ENCODE measurements at regions not wholly inside any gene's neighbourhood (a gene's known extent, or its start where the extent isn't known, plus 50 kb on each side); places are given as distances from the start of the nearest gene placed in this dataset.

GRCh38 chr3:124282751-124283651 is 291.1 kb upstream of the ROPN1 start:
- no peak for DNase-seq

- no peak for DNase-seq
Measured at GRCh38 chr3:124283652-124284023, 291.7 kb upstream of the ROPN1 start.

- no peak for DNase-seq
Measured at GRCh38 chr3:124288996-124289395, 297.1 kb upstream of the ROPN1 start.

GRCh38 chr3:124291008-124291407 is 299.1 kb upstream of the ROPN1 start:
- no peak for DNase-seq

- no peak for DNase-seq
Measured at GRCh38 chr3:124292329-124292728, 300.4 kb upstream of the ROPN1 start.

DNA sequence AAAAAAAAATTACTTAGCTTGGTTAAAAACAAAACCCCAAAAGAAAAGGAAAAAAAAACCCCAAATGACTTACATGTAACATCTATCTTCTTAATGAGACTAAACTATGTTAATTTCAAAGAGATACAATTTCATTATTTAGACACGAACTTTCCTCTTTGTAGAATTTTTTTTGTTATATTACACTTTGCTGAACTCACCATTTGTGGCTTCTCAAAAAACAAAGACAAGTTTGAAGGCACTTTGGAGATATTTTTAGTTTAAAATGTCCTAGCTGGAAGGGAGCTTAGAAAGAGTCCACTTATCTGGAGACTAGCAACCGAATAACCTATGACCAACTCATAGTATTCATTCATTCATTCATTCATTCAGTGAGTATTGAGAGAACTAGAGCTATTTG is 301.7 kb upstream of the ROPN1 start:
- DNase-seq = no peak

DNA sequence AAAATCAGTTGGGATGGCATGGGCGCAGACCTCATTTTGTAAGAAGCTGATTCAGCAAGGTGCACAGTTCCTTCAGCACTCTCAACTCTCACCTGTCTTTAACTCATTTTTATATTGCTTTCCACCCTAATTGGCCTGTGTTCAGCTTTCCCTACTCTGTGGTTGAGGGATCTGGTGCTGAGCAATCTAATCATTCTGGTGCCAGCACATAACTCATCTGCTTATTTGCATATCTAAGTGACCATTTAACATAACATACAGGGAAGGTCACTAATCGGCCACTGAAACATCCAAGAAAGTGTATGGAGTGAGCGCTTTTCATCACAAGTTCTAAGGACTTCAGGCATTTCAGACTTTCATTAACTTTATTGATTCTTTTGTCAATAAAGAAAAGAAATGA is 303.4 kb upstream of the ROPN1 start:
- no peak for DNase-seq

DNA sequence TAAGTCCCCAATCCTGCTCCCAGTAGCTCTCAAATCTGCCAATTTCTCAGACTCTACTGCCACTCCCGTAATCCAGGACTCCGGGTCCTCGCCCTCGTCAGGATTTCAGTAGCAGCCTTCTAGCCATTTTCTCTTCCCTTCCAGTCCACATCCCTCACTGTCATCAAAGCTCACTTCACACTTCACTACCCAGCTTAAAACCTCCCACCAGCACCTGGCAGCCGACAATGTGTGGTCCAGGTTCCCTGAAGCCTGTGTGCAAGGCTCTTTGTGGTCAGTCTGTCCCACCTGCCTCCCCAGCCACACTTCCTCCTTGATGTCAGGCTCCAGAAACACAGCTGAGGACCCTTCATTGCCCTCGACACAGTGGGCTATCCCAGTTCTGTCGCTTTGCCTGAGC is 304.5 kb upstream of the ROPN1 start:
- DNase-seq = no peak

- DNase-seq = no peak
Measured at GRCh38 chr3:124297062-124297980, 305.4 kb upstream of the ROPN1 start.

GRCh38 chr3:124298301-124298700 is 306.4 kb upstream of the ROPN1 start:
- DNase-seq = no peak

DNA sequence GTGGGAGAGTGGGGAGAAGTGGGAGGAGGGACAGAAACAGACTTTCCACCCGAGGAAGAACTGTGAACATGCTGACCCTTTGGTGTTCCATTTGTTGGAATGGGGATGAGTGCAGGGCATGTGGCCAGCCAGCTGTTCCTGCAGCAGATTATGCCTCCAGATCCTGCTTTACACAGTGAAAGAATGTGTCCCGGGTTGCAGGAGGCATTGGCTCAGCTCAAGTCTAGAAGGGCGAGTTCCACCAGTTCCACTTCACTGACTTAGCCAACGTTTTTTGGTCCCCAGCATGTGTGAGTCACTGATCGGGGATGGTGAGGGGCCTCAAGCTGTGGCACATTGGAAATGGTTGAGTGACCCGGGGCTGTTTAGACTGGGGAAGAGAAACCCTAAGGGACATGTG is 307.0 kb upstream of the ROPN1 start:
- DNase-seq = no peak

GRCh38 chr3:124299831-124300230 is 307.9 kb upstream of the ROPN1 start:
- no peak for DNase-seq

DNA sequence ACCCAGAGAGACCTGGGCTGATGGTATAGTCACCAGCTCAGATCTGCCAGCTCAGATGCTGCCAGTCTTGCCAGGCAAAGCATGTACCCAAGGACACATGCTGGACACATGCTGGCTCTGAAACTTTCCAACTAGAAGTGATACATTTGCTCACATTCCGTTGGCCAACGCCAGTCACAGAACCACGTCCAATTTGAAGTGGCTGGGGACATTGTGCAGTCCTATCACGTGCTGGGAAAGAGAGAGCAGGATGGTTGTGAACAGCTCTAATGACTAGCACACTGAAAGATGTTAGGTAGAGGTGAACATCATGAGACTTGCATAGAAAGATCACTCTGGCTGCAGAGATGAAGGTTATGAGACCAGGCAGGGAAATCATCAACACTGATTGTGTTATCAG is 308.5 kb upstream of the ROPN1 start:
- DNase-seq = no peak

- DNase-seq = no peak
Measured at GRCh38 chr3:124303305-124303910, 311.5 kb upstream of the ROPN1 start.

GRCh38 chr3:124306665-124307064 is 314.7 kb upstream of the ROPN1 start:
- DNase-seq = no peak

GRCh38 chr3:124313621-124314020 is 321.7 kb upstream of the ROPN1 start:
- no peak for DNase-seq

DNA sequence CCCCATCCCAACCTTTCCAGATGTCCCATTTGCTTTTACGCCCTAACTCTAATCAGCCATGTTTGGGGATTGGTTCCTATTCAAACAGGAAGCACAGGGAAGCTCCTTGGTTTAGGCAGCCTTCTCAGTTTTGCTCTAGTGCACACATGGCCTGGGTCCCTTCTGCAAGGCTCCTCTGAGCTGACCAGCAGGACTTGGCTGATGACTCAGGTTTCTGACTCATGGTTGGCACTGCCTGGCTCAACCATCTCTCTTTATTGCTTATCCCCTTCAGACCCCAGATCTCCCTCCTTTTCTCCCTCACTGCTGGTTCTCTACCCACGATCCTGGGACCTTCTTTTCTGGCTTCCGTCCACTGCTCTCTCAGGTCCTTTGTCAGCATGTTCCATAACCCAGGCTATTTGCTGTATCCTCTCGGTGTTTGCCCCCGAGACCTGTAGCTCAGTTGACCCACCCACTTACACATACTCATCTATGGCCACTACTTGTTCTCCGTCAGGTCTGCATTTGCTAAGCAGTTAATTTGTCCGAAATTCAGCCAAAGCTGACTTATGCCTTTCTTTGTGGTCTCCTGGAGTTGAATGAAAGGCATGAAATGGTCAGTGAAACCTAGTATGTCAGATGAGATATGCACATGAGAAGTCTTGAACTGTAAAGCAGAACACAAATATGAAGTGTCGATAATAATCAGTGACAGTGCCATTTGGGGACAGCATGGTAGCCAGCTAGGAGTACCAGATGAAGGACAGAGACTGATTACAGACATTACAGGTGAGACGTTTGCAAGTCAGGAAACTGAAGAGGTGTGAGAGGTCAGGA is 323.5 kb upstream of the ROPN1 start:
- DNase-seq = no peak

DNA sequence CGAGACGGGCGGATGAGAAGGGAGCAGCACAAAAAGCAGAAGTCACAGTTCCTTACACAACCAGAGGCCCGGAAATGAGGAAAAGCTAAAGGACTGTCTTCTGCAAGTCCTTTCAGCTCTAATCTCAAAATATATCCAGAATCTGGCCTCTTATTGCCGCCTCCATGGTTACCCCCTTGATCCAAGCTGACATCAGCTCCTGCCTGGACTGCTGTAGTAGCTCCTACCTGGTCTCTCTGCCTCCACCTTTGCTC is 324.0 kb upstream of the ROPN1 start:
- no peak for DNase-seq

DNA sequence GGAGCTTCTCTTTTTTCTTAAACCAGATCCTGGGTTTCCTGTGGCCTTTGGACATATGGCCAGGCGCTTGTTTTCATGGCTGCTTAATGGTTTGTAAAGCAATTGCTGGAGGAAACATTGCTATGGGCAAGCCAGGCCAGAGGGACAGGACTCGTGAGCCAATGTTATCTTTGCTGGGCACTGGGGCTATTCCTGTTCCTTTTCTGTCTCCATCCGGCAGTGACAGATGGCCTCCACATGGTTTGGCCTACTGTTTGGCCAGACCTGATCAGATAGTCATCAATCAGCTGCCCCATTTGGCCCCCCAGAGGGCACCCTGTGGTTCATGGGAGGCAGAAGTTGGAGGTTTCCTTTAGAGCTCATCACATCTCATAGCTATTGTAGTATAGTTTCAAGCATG is 326.1 kb upstream of the ROPN1 start:
- no peak for DNase-seq

- DNase-seq = no peak
Measured at GRCh38 chr3:124318656-124319055, 326.7 kb upstream of the ROPN1 start.

DNA sequence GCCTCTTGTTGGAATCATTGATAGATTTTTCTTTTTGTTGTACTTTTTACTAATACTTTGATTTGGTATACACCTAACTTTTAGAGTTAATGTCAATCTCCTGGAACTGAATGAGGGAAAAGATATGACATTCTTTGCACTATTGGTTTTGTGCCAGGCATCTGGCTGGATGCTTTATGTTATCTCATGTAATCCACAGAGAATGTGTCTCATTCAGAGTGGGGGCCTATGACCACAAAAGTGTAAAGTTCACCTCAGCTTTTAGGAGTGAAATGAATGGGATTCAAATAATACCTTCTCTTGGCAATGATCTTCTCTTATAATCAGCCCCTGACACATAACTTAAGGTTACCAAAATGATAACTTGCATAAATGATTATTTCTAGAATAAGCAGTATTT is 329.1 kb upstream of the ROPN1 start:
- DNase-seq = no peak

DNA sequence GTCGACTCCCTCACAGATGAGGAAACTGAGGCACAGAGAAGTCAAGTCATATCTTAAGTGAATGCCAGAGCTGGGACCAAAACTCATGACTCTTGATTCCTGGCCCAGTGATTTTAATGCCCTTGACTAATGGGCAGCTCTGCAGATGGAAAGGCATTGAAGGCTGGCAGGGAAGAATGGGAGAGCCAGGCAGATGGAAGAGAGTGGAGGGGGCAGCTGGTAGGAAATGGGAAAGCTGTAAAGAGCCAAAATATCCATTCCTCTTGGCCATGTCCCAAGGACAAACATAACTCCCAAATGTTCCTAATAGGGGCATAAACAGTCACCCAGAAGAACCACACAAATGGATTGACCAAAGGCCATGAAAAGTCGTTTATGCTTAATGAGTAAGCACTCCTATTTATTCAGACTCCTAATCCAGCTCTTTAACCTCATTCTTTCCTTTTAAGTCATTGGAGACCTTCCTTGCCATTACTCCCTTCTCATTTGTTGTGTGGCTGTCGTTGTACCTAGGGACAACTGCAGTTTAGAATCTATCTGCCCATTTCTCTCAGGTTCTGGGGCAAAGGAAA is 330.5 kb upstream of the ROPN1 start:
- DNase-seq = no peak

- no peak for DNase-seq
Measured at GRCh38 chr3:124322966-124323365, 331.0 kb upstream of the ROPN1 start.
